ENCODE measurements at regions not wholly inside any gene's neighbourhood (a gene's known extent, or its start where the extent isn't known, plus 50 kb on each side); places are given as distances from the start of the nearest gene placed in this dataset.

- DNase-seq: peak; percentile 69
Observed at GRCh38 chr12:77489331-77489970, 341.2 kb upstream of the NAV3 start.

GRCh38 chr12:77488041-77488620 lies 342.6 kb upstream of the NAV3 start:
- DNase-seq: no peak

GRCh38 chr12:77486872-77487271 lies 343.8 kb upstream of the NAV3 start:
- no peak for DNase-seq

GRCh38 chr12:77485961-77486854 lies 344.5 kb upstream of the NAV3 start:
- no peak for DNase-seq

- DNase-seq: no peak
Observed at GRCh38 chr12:77481687-77482086, 349.0 kb upstream of the NAV3 start.

- no peak for DNase-seq
Observed at GRCh38 chr12:77477907-77478533, 352.7 kb upstream of the NAV3 start.

- DNase-seq: no peak
Observed at GRCh38 chr12:77471801-77472200, 358.9 kb upstream of the NAV3 start.

- no peak for DNase-seq
Observed at GRCh38 chr12:77469578-77470333, 360.9 kb upstream of the NAV3 start.

- no peak for DNase-seq
Observed at GRCh38 chr12:77442633-77443032, 377.3 kb upstream of the E2F7 start.

- no peak for DNase-seq
Observed at GRCh38 chr12:77439749-77440148, 374.4 kb upstream of the E2F7 start.

- no peak for DNase-seq
Observed at GRCh38 chr12:77438644-77439043, 373.3 kb upstream of the E2F7 start.

- no peak for DNase-seq
Observed at GRCh38 chr12:77437206-77437605, 371.8 kb upstream of the E2F7 start.

- no peak for DNase-seq
Observed at GRCh38 chr12:77435446-77436091, 370.2 kb upstream of the E2F7 start.

- no peak for DNase-seq
Observed at GRCh38 chr12:77433799-77434198, 368.4 kb upstream of the E2F7 start.

- no peak for DNase-seq
Observed at GRCh38 chr12:77429426-77429825, 364.1 kb upstream of the E2F7 start.

- no peak for DNase-seq
Observed at GRCh38 chr12:77421152-77421551, 355.8 kb upstream of the E2F7 start.

- no peak for DNase-seq
Observed at GRCh38 chr12:77409551-77409950, 344.2 kb upstream of the E2F7 start.

GRCh38 chr12:77407931-77408330 lies 342.6 kb upstream of the E2F7 start:
- DNase-seq: no peak

- DNase-seq: no peak
Observed at GRCh38 chr12:77406219-77406905, 341.0 kb upstream of the E2F7 start.

- DNase-seq: peak; percentile 11
Observed at GRCh38 chr12:77402716-77403115, 337.3 kb upstream of the E2F7 start.

GRCh38 chr12:77401770-77402081 lies 336.4 kb upstream of the E2F7 start:
- no peak for DNase-seq

Measured in DMS79 treated with DMSO at 0.1 percent for 48 hours (cell line).